PFSK-1 (cell line): ENCODE measurements at regions not wholly inside any gene's neighbourhood (a gene's known extent, or its start where the extent isn't known, plus 50 kb on each side); places are given as distances from the start of the nearest gene placed in this dataset.

Experiments
- FOXP2 ChIP-seq: optimal IDR thresholded peaks from 2 replicates; pipeline ENCODE3; 2011; ENCODE audit warnings: borderline replicate concordance, control low read depth, inconsistent platforms; ENCODE audit not compliant: insufficient read depth; ENCODE audit errors: extremely low read length, extremely low read depth
- POLR2AphosphoS5 ChIP-seq: IDR thresholded peaks from 2 replicates; pipeline ENCODE4 v1.6.1; 2012; ENCODE audit warnings: low read depth, mild to moderate bottlenecking, control low read depth, low read length, moderate library complexity
- REST ChIP-seq, 2 experiments: IDR thresholded peaks; 2 replicates each; pipeline versions ENCODE4 v1.6.1 to v1.8.0; 2011 to 2012; ENCODE audit warnings: low read depth in 2 of 2, low read length in 2 of 2, control low read depth in 1 of 2, inconsistent platforms in 1 of 2, mild to moderate bottlenecking in 1 of 2, moderate library complexity in 1 of 2; ENCODE audit not compliant: insufficient read depth in 1 of 2
- SIN3A ChIP-seq: IDR thresholded peaks from 2 replicates; pipeline ENCODE4 v1.6.1; 2012; ENCODE audit warnings: mild to moderate bottlenecking, low read length, moderate library complexity, borderline replicate concordance; ENCODE audit not compliant: insufficient read depth
- TAF1 ChIP-seq: IDR thresholded peaks from 2 replicates; pipeline ENCODE4 v1.6.1; 2012; ENCODE audit warnings: low read length, control low read depth, borderline replicate concordance; ENCODE audit not compliant: insufficient read depth

GRCh38 chr14:45810152-45810872 is 557.3 kb upstream of the MIS18BP1 start:
- TF ChIP-seq TAF1: no peak
- TF ChIP-seq REST (IDR thresholded peaks at IDR 0.05; ENCODE audit: insufficient read depth in 1 of 2, low read depth in 2 of 2, low read length in 2 of 2): no peak
- TF ChIP-seq SIN3A: no peak
- TF ChIP-seq FOXP2: no peak
- TF ChIP-seq POLR2AphosphoS5: no peak

GRCh38 chr14:45807178-45807899 is 554.3 kb upstream of the MIS18BP1 start:
- TF ChIP-seq POLR2AphosphoS5: no peak
- TF ChIP-seq TAF1: no peak
- TF ChIP-seq SIN3A: no peak
- no peak for TF ChIP-seq REST (IDR thresholded peaks at IDR 0.05; ENCODE audit: insufficient read depth in 1 of 2, low read depth in 2 of 2, low read length in 2 of 2)
- no peak for TF ChIP-seq FOXP2

- TF ChIP-seq REST (IDR thresholded peaks at IDR 0.05; ENCODE audit: insufficient read depth in 1 of 2, low read depth in 2 of 2, low read length in 2 of 2) (no peak), FOXP2 (no peak), POLR2AphosphoS5 (no peak), SIN3A (no peak), TAF1 (no peak)
Observed at GRCh38 chr14:45799511-45799910, 546.5 kb upstream of the MIS18BP1 start.

GRCh38 chr14:45798659-45799058 is 545.7 kb upstream of the MIS18BP1 start:
- no peak for TF ChIP-seq POLR2AphosphoS5
- no peak for TF ChIP-seq FOXP2
- no peak for TF ChIP-seq REST (IDR thresholded peaks at IDR 0.05; ENCODE audit: insufficient read depth in 1 of 2, low read depth in 2 of 2, low read length in 2 of 2)
- no peak for TF ChIP-seq TAF1

GRCh38 chr14:45793081-45793480 is 540.1 kb upstream of the MIS18BP1 start:
- TF ChIP-seq SIN3A (no peak), POLR2AphosphoS5 (no peak), TAF1 (no peak), FOXP2 (no peak), REST (IDR thresholded peaks at IDR 0.05; ENCODE audit: insufficient read depth in 1 of 2, low read depth in 2 of 2, low read length in 2 of 2) (no peak)
